Vagina (tissue), 2 donors: ENCODE measurements at regions not wholly inside any gene's neighbourhood (a gene's known extent, or its start where the extent isn't known, plus 50 kb on each side); places are given as distances from the start of the nearest gene placed in this dataset.

Experiments used
- POLR2A ChIP-seq, 2 donors: fragments of 450-650 bp; IDR thresholded peaks; one replicate each; pipeline ENCODE4 v1.6.1; 2017; ENCODE audit warnings: antibody characterized with exemption in 2 of 2, mild to moderate bottlenecking in 2 of 2, moderate library complexity in 2 of 2
- POLR2AphosphoS5 ChIP-seq, 2 donors: sonication (generic); formaldehyde crosslinking; IDR thresholded peaks; one replicate each; pipeline ENCODE4 v1.9.0; 2017; ENCODE audit warnings: antibody characterized with exemption in 2 of 2, mild to moderate bottlenecking in 2 of 2, low read depth in 1 of 2; ENCODE audit not compliant: insufficient read depth in 1 of 2
- TF ChIP-seq, protein P1 (sequence below), 3 experiments: fragments of 450-650 bp in 2 of 3; fragments of 200-600 bp in 1 of 3; sonication (generic) in 1 of 3; IDR thresholded peaks; one replicate each; pipeline ENCODE4 v1.5.1; 2017 to 2019; ENCODE audit warnings: antibody characterized with exemption in 3 of 3, mild to moderate bottlenecking in 2 of 3, moderate library complexity in 2 of 3

GRCh38 chr3:23036728-23037127, 166.4 kb upstream of the UBE2E2 start:
- TF ChIP-seq, protein P1, sequence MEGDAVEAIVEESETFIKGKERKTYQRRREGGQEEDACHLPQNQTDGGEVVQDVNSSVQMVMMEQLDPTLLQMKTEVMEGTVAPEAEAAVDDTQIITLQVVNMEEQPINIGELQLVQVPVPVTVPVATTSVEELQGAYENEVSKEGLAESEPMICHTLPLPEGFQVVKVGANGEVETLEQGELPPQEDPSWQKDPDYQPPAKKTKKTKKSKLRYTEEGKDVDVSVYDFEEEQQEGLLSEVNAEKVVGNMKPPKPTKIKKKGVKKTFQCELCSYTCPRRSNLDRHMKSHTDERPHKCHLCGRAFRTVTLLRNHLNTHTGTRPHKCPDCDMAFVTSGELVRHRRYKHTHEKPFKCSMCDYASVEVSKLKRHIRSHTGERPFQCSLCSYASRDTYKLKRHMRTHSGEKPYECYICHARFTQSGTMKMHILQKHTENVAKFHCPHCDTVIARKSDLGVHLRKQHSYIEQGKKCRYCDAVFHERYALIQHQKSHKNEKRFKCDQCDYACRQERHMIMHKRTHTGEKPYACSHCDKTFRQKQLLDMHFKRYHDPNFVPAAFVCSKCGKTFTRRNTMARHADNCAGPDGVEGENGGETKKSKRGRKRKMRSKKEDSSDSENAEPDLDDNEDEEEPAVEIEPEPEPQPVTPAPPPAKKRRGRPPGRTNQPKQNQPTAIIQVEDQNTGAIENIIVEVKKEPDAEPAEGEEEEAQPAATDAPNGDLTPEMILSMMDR (IDR thresholded peaks at IDR 0.05) = no peak
- TF ChIP-seq POLR2A (IDR thresholded peaks at IDR 0.05) = no peak
- no peak for TF ChIP-seq POLR2AphosphoS5 (IDR thresholded peaks at IDR 0.05; ENCODE audit: insufficient read depth in 1 of 2, low read depth in 1 of 2)
